ENCODE measurements at regions not wholly inside any gene's neighbourhood (a gene's known extent, or its start where the extent isn't known, plus 50 kb on each side); places are given as distances from the start of the nearest gene placed in this dataset.

DNA sequence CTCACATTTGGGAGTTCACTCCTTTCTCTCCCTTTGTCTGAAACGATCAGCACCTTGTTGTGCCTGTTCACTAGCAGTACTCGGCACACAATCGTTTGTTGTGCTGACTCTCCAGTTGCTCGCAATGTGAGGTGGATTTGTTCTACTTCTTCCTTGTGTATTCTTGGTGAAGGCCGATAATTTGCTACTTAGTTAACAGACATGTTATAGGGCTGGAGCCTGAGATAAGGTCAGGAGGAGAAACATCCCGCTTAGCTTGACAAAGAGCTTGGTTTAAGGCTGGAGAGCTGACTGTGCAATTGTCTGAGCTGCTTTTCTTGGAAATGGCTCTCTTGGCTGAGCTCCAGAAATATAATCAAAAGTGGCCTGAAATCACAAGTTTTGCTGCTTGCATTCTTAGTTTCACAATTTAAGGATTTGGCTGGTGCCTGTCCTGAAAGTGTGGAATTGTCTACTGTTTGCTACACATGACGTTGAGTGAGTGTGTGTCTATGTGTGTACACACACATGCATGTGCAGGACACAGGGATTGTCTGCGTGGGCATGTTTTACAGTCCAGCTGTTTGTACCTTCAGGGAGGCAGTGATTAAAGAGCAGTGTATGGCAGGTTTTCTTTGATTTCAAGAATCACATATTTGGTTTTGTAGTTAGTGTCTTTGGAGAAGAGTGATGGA, 77.7 kb downstream of the ARF6 start:
- in situ Hi-C loops (cut with HindIII; ENCODE audit: low sequenced_read_pairs): loop anchor here (5.0 kb wide), 1 partner anchor 63 kb away; no protein-coding TSS in a partner anchor

DNA sequence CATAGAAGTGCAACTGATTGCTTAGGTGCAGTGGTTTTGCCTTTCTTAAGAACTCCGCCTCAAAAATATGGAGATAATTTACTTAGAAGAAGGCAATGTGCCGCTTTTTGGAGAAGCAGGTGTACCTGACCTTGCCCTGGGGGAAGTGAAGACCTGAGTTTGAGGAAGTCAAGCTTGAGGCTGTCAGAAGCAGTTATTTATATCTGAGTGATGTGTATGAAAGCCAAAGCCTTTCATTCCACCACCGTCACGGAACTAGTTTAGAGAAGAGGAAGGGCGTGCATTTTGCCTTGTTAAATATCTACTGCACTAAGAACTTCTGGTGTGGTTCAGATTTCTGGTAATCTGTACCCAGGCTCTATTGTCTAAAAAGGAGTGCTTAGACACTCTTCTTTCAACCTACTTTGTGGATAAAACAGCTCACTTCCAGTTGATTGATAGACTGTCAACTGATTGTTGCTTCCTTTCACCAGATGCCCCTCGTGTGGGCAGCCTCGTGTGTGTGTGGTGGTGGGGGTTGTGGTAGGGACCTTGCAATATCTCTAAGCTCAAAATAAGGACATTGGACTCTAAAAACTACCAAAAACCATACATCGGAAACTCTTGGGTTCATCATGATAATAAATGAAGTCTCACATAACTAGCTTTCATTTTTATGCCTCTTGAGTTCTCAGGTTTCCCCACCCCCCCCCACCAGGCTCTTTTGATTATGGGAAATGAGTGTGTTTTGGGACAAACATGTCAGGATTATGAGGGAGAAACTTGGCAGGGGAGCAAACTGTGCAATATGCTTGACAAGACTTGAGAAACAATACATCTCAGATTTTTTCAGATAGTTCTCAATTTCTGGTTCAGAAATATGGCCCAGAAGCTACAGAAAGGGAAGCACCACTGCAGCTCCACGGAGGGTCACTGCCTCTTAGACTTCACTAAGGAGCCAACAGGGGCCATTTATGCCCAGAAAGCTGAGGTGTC, 78.6 kb downstream of the ARF6 start:
- in situ Hi-C loops (cut with HindIII; ENCODE audit: low sequenced_read_pairs): loop anchor here (5.0 kb wide), 1 partner anchor 64 kb away; no protein-coding TSS in a partner anchor

DNA sequence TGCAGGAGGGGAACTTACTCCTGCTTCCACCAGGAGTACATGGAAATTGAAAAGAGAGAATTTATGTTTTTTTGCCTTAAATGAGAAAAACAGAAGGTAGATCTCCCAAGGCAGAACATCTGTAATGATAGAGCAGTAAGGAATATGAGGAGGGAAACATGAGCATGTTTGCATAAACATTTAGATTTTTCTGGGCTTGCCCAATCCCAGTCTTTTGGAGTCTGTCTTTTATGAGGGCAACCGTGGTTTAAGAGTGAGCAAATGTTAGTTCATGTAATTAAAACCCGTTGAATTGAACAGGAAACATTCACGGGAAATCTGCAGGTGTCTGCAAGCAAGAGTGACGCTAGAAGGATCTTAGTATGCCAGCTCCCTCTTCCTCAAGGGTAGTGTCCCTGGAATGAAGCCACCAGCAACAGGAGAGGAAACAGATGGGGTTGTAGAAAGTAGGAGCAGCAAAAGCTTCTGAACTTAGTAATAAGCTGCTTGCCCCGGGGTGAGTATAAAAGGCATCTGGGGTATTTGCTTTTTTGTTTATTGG, 79.3 kb downstream of the ARF6 start:
- in situ Hi-C loops (cut with HindIII; ENCODE audit: low sequenced_read_pairs): loop anchor here (5.0 kb wide), 1 partner anchor 65 kb away; no protein-coding TSS in a partner anchor

DNA sequence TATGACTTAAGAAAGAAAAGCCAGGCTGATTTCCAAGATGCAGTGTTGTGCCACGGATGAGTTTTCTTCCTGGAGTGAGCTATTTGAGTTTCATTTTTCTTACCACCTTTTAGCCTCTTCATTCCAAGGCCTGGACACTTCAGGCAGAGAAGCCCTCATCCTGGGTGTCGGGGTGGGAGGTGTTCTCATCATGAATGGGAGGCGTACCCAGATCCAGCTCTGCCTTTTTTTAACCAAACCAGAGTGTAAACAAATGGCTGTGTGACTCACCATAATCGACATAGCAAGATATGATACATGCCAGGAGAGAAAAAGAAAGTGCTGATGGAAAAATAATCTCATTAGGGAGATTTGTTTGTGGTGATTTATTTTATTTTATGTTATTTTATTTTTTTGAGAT, 79.9 kb downstream of the ARF6 start:
- in situ Hi-C loops (cut with HindIII; ENCODE audit: low sequenced_read_pairs): loop anchor here (5.0 kb wide), 1 partner anchor 66 kb away; no protein-coding TSS in a partner anchor

DNA sequence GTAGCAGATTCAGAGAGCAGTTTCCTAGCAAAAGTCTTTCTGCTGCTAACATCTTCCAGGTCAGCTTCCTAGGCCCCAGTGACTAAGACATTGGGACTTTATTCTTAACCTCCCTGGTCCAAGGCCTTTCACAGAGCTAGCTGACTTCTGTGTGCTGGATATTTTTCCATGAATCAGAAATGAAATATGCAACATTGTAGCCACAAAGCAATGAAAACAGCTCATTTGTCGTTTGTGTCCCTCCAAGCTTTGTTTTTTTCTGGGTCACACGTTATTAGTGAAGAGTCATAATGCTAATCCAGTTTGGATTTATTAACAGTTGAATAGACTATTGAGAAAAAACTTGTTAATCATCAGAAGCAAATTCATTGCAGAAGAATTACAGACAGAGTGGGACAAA, 82.4 kb downstream of the ARF6 start:
- in situ Hi-C loops (cut with HindIII; ENCODE audit: low sequenced_read_pairs): loop anchor here (5.0 kb wide), 1 partner anchor 113 kb away; no protein-coding TSS in a partner anchor

DNA sequence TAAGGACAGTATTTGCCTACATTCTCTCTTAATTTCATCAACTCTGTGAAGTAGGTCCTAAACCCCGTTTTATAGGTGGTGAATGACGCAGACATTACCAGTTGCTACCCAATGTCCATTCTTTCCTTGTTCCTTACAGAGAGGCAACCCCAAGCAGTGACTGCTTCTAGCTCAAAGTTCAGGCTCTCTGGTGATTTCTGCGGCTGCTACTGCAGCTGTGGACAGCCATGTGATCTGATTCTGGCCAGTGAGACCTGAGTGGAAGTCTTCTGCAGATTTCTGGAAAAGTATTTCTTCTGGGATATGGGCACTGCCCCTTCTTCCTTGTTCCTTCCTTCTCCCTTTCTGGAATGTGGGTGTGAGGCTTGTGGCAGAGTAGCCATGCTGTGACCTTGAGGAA, 82.9 kb downstream of the ARF6 start:
- in situ Hi-C loops (cut with HindIII; ENCODE audit: low sequenced_read_pairs): loop anchor here (5.0 kb wide), 1 partner anchor 113 kb away; no protein-coding TSS in a partner anchor

DNA sequence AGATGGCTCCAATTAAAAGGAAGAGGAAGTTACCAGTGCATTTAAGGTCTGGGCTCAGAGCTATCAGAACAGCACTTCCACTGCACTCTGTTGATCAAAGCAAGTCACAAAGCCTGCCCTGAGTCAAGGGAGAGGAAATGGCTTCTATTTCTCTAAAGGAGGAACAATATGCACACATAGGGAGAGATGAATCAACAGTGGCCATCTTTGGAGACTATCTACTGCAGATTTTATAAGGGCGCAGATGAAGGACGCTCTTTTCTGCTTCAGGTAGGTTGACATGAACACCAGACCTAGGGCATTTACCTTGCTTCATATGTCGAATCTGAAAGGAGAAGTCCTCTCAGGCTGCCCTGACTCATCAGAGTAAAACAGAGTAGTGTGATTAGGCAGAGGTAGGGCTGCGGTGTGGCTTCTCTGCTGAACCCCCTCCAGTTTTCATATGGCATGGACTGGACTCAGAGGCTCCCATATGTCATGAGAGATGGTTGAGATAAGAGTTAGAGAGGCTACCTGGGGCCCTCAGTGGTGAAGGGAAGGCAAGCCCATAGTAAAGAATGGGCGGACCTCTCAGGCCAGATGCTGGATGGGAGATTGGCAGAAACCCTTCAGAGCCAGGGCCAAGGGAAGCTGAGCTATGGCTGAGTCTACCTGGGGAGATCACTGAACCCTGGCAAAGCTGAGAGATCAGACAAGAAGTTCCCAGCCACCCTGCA, 84.4 kb downstream of the ARF6 start:
- in situ Hi-C loops (cut with HindIII; ENCODE audit: low sequenced_read_pairs): loop anchor here (5.0 kb wide), 1 partner anchor 115 kb away; no protein-coding TSS in a partner anchor

DNA sequence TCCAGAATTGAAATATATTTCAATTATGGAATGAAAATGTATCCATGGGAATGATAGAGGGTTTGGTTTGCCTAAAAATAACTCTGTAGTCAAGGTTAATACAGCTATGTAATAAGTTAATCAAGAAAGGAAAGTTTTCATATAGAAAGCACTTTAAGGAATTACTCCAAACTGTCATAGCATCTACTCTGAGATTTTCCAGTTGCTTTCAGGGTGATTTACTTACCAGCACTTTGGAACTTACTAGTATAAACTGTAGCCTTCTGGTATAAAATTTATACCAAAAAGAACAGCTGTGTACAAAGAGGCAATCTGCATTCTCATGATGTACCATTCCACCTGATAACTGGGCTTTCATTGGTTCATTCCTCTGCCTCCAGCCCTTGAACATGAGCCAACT, 87.1 kb downstream of the ARF6 start:
- in situ Hi-C loops (cut with HindIII; ENCODE audit: low sequenced_read_pairs): no loop called here

DNA sequence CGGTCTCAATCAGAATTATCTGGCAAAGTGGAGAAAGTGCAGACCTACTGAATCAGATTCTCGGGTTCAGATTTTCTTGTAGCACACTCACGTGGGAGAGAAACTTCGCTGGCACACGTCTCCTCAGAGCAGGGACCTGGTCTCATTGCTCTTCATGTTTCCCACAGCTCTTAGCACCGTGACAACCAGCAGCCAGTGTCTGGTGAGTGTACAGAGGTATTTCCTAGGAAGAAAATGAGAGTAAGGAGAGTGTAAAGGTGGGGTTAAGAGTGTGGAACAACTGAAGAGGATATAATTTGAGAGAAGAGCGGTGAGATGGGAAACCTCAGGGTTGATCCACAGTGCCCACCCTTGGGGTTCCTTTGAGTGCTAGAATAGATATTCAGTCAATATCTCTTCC, 89.2 kb downstream of the ARF6 start:
- in situ Hi-C loops (cut with HindIII; ENCODE audit: low sequenced_read_pairs): no loop called here

DNA sequence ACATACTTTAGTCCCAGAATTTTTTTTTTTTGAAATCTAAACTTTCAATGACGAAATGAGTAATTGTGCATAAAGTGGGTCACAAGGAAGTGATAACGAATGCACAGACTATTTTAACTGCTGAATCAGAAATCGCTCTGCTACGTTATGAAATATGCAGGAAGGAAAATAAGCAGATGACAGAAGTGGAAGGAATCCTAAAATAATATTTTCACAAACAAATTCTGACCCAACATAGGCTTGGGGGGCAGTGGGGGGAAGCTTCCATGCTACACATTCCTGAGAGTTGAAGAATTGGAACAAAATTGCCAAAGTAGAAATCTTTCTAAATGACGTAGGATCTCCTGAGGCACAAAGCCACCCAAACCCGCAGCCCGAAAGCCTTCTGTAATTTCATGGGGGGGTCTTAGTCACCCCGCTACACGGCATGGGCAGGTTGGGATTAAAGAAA, 89.6 kb downstream of the ARF6 start:
- in situ Hi-C loops (cut with HindIII; ENCODE audit: low sequenced_read_pairs): no loop called here

DNA sequence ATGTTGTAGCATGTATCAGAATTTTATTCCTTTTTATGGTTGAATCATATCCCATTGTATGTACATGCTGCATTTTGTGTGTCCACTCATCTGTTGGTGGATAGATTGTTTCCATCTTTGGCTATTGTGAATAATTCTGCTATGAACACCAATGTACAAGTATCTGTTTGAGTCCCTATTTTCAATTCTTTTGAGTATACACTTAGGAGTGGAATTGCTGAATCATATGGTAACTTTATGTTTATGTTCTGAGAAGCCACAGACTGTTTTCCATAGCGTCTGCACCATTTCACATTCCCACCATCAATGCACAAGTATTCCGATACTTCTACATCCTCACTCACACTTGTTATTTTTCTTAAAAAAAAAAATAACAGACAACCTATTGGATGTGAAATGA, 91.5 kb downstream of the ARF6 start:
- in situ Hi-C loops (cut with HindIII; ENCODE audit: low sequenced_read_pairs): no loop called here

DNA sequence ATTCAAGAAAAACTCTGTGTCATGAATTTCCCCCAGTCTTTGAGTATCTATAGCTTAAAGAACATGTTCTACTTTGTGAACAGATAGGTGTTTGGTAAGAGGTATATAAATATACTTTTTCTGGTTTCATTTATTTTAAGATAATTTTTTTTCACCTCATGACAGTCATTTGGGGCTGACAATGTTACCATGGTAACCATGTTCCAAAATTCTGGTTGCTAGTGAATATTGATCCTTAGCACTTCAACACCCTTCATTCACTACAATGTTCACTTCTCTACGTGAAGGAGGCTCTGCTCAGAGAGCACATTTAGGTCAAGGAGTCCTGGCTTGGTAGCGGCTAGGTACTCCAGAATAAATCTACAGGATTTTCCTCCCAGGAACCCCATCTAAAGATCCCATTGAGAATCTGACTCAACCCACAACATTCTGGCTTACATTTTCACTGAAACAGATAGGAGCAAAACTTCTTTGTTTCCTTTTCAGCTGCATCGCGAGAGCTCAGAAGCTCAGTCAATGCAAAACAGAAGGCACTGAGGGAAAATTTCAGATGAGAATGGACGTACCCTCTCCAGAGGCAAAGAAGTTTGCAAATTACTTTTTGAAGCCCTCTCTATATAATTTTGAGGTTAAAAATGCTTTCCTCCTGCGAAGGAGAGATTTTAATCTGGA, 93.6 kb downstream of the ARF6 start:
- in situ Hi-C loops (cut with HindIII; ENCODE audit: low sequenced_read_pairs): no loop called here

DNA sequence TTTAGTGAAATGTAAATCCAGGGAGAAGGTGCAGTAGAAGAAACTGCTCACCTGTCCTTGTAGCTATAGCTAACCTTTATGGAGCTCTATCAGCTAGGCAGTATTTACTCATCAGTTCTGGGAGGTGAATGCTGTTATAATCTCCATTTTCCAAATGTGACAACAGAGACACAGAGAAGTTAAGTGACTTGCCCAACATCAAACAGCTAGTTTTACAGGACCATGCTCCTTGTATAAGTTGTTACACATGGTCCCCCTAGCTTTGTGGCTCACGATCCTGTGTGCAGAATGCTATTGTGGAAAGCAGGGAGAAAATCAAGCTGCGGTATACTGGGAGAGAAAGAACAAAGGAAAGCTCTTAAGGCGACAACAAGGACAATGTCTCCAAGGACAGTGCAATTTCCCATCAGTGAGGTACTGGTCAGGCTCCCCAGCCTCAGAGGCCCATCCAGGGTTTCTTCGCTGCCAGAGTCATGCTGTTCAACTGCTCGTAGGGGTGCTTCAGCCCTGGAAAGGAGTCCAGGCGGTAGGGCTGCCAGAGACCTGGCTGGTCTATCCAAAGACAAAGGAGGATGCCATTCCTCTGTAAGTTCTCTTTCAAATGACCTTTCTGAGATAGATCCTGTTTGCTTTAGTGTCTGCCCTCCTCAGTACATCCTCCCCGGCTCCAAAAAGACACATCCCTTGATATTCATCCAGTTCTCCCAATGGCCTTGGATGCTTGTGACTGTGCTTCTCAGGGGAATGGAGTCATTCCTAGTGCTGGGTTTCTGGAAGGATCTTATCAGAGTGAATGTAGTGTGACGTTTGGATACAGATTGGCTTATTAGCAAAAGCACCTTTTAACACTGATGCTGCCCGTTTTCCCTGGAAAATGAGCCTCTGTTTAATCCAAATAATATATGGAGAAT, 95.5 kb downstream of the ARF6 start:
- in situ Hi-C loops (cut with HindIII; ENCODE audit: low sequenced_read_pairs): no loop called here

DNA sequence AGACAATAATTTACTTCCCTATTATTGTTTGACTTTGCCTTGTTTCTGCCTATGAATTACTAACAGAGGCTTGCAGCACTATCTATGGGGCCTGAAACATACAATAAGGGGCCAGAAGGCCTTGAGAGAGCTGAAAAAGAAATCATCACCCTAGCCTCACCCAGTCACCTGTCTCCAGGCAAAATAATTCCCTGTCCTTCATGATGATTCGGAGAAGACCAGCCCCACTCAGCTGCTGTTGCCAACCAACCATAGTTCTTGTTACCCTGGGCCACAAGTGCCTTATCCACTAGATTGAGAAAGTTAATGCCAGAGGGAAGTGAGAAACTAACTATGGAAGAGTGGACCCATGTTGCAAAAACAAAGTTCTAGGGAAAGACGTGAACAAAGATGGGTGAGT, 97.1 kb downstream of the ARF6 start:
- in situ Hi-C loops (cut with HindIII; ENCODE audit: low sequenced_read_pairs): loop anchor here (5.0 kb wide), 2 partner anchors 43 to 82 kb away; no protein-coding TSS in a partner anchor

DNA sequence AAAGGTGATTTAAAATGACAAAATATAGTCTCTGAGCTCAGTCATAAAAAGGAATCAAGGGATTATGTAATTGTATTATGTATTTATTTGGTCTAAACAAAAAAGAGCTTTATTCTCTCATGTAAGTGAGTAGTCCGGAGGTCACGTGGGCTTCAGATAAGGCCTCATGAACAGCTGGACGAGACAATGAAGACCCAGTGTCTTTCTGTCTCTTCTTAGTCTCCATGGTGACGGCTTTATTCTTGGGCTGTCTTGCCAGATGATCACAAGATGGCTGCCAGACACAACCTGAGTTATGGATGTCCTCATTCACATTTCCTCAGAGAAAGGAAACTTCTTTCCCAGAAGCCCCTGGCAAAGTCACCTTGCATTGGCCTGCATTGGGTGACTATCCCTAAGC, 98.6 kb downstream of the ARF6 start:
- in situ Hi-C loops (cut with HindIII; ENCODE audit: low sequenced_read_pairs): loop anchor here (5.0 kb wide), 2 partner anchors 44 to 81 kb away; no protein-coding TSS in a partner anchor

DNA sequence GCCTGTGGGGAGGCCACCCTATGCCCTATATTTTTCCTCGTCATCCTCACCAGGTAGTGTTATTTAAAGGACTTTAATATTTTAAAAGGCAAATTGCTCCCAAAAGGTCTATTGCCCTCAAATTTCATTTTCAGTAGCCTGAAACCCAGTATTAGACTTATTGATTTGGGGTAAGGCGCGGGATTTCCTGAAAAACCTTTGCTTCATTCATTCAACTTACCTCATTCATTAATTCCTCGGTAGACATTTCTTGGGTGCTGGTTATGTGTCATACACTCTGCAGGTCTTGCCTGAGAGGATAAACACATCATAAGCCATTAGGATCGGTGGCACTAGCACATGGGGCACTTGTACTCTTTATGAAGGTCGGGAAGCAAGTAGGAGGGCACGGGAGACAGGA, 99.2 kb downstream of the ARF6 start:
- in situ Hi-C loops (cut with HindIII; ENCODE audit: low sequenced_read_pairs): loop anchor here (5.0 kb wide), 2 partner anchors 45 to 80 kb away; no protein-coding TSS in a partner anchor

DNA sequence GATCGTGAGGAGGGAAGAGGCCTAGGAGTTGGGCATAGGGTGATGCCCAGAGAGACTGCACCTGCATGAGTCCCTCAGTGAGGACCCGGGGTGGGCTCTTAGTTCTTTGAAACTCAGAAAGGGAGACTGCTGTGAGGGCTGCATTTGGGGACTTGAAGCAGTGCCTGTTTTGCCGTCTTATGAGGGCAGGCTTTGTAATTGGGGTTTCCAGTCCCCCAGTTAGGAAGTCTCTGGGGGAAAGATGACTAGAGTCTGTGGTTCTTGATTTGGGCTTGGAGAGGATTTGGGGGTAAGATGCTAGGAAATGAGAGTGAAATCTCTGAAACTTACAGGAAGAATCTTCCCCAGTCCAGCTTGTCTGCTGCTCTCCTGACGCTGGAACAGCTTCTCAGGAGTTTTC, 99.6 kb downstream of the ARF6 start:
- in situ Hi-C loops (cut with HindIII; ENCODE audit: low sequenced_read_pairs): loop anchor here (5.0 kb wide), 2 partner anchors 45 to 80 kb away; no protein-coding TSS in a partner anchor

DNA sequence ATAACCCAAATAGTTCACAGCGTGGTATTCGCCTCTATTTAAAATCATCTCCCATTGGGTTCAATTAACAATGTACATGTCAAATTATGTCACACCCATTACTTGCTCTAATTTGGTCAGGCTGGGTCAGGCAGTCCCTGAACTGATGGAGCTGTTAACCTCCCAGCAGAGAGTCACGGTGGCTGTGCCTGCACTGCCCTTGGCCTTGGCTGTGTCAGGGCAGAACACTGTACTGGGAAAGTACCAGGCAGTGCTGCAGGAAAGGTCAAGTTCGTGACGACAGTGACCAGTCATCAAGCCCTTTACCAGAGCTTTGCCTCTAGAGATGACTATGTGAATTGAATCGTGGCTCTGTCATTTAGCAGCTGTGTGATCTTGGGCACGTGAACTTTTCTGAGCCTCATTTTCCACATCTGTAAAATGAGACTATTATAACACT, 100.0 kb downstream of the ARF6 start:
- in situ Hi-C loops (cut with HindIII; ENCODE audit: low sequenced_read_pairs): loop anchor here (5.0 kb wide), 2 partner anchors 46 to 79 kb away; no protein-coding TSS in a partner anchor

All from endothelial cell of hepatic sinusoid (primary cell).